WTC11 (cell line): ENCODE measurements at regions not wholly inside any gene's neighbourhood (a gene's known extent, or its start where the extent isn't known, plus 50 kb on each side); places are given as distances from the start of the nearest gene placed in this dataset.

Source experiments
- CREB1 ChIP-seq: sonication (generic); formaldehyde crosslinking; IDR thresholded peaks from 2 replicates; pipeline ENCODE4 v1.8.0; 2023; ENCODE audit warnings: mild to moderate bottlenecking, missing genetic modification reagents
- JUN ChIP-seq: sonication (generic); formaldehyde crosslinking; IDR thresholded peaks from 2 replicates; pipeline ENCODE4 v1.8.0; 2023; ENCODE audit warnings: mild to moderate bottlenecking, missing genetic modification reagents
- NFATC4 ChIP-seq: fragments of 250-450 bp; sonication (Bioruptor Pico); IDR thresholded peaks from 2 replicates; pipeline ENCODE4 v1.9.0; 2021; ENCODE audit warnings: mild to moderate bottlenecking
- NR2C2 ChIP-seq: sonication (generic); formaldehyde crosslinking; IDR thresholded peaks from 2 replicates; pipeline ENCODE4 v1.8.0; 2022; ENCODE audit warnings: mild to moderate bottlenecking, missing genetic modification reagents
- OVOL2 ChIP-seq: fragments of 250-450 bp; sonication (Bioruptor Pico); IDR thresholded peaks from 2 replicates; pipeline ENCODE4 v1.9.0; 2021; ENCODE audit warnings: mild to moderate bottlenecking, borderline replicate concordance
- SMAD3 ChIP-seq: sonication (generic); formaldehyde crosslinking; IDR thresholded peaks from 2 replicates; pipeline ENCODE4 v1.8.0; 2022; ENCODE audit warnings: missing genetic modification reagents, mild to moderate bottlenecking, borderline replicate concordance
- TEAD4 ChIP-seq: sonication (generic); formaldehyde crosslinking; IDR thresholded peaks from 2 replicates; pipeline ENCODE4 v1.8.0; 2022; ENCODE audit warnings: mild to moderate bottlenecking, missing genetic modification reagents
- ZBTB21 ChIP-seq: sonication (generic); formaldehyde crosslinking; IDR thresholded peaks from 2 replicates; pipeline ENCODE4 v1.8.1; 2023; ENCODE audit warnings: mild to moderate bottlenecking, missing genetic modification reagents, borderline replicate concordance
- ZNF138 ChIP-seq: sonication (generic); formaldehyde crosslinking; conservative IDR thresholded peaks from 2 replicates; pipeline ENCODE4 v1.8.1; 2022; ENCODE audit warnings: mild to moderate bottlenecking, moderate library complexity, missing genetic modification reagents
- TF ChIP-seq, protein P1 (sequence below): fragments of 200-600 bp; IDR thresholded peaks from 2 replicates; pipeline ENCODE4 v1.8.0; 2022; ENCODE audit warnings: antibody characterized with exemption
- TF ChIP-seq, protein P2 (sequence below): sonication (generic); formaldehyde crosslinking; IDR thresholded peaks from 2 replicates; pipeline ENCODE4 v1.8.0; 2022; ENCODE audit warnings: mild to moderate bottlenecking, missing genetic modification reagents
- TF ChIP-seq, protein P3 (sequence below): fragments of 250-450 bp; sonication (Bioruptor Pico); IDR thresholded peaks from 2 replicates; pipeline ENCODE4 v1.9.0; 2021; ENCODE audit warnings: mild to moderate bottlenecking, borderline replicate concordance
- TF ChIP-seq, protein P4 (sequence below): sonication (generic); formaldehyde crosslinking; IDR thresholded peaks from 2 replicates; pipeline ENCODE4 v1.8.1; 2022; ENCODE audit warnings: low read depth, missing genetic modification reagents, borderline replicate concordance
- TF ChIP-seq, protein P5 (sequence below): fragments of 250-450 bp; sonication (Bioruptor Pico); IDR thresholded peaks from 2 replicates; pipeline ENCODE4 v1.9.0; 2021; ENCODE audit warnings: mild to moderate bottlenecking

DNA sequence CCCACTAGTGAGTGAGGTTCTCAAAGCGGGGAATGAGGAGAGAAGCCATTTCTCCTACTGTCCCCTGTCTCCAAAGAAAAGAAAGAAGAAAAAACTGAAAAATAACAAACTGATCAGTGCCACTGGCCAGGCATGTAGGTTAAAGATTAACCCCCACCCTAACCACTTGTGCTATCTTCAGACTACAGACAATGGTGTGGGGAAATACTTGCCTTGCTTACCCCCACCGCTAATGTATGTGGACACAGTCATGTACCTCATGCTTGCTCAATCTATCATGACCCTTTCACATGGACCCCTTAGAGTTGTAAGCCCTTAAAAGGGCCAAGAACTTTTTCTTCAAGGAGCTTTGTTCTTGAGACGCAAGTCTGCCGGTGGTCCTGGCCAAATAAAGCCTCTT is 75.9 kb downstream of the EIF1AY start:
- TF ChIP-seq NR2C2 (no peak), ZNF138 (CRISPR knock-in tag) (no peak), CREB1 (CRISPR knock-in tag) (no peak), OVOL2 (CRISPR knock-in tag) (no peak), SMAD3 (CRISPR knock-in tag) (no peak), TEAD4 (CRISPR knock-in tag) (no peak), NFATC4 (CRISPR knock-in tag) (no peak), JUN (CRISPR knock-in tag) (no peak), ZBTB21 (CRISPR knock-in tag) (no peak)
- TF ChIP-seq, protein P1, sequence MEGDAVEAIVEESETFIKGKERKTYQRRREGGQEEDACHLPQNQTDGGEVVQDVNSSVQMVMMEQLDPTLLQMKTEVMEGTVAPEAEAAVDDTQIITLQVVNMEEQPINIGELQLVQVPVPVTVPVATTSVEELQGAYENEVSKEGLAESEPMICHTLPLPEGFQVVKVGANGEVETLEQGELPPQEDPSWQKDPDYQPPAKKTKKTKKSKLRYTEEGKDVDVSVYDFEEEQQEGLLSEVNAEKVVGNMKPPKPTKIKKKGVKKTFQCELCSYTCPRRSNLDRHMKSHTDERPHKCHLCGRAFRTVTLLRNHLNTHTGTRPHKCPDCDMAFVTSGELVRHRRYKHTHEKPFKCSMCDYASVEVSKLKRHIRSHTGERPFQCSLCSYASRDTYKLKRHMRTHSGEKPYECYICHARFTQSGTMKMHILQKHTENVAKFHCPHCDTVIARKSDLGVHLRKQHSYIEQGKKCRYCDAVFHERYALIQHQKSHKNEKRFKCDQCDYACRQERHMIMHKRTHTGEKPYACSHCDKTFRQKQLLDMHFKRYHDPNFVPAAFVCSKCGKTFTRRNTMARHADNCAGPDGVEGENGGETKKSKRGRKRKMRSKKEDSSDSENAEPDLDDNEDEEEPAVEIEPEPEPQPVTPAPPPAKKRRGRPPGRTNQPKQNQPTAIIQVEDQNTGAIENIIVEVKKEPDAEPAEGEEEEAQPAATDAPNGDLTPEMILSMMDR: no peak
- TF ChIP-seq, protein P2, sequence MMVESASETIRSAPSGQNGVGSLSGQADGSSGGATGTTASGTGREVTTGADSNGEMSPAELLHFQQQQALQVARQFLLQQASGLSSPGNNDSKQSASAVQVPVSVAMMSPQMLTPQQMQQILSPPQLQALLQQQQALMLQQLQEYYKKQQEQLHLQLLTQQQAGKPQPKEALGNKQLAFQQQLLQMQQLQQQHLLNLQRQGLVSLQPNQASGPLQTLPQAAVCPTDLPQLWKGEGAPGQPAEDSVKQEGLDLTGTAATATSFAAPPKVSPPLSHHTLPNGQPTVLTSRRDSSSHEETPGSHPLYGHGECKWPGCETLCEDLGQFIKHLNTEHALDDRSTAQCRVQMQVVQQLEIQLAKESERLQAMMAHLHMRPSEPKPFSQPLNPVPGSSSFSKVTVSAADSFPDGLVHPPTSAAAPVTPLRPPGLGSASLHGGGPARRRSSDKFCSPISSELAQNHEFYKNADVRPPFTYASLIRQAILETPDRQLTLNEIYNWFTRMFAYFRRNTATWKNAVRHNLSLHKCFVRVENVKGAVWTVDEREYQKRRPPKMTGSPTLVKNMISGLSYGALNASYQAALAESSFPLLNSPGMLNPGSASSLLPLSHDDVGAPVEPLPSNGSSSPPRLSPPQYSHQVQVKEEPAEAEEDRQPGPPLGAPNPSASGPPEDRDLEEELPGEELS (CRISPR knock-in tag): no peak
- TF ChIP-seq, protein P3, sequence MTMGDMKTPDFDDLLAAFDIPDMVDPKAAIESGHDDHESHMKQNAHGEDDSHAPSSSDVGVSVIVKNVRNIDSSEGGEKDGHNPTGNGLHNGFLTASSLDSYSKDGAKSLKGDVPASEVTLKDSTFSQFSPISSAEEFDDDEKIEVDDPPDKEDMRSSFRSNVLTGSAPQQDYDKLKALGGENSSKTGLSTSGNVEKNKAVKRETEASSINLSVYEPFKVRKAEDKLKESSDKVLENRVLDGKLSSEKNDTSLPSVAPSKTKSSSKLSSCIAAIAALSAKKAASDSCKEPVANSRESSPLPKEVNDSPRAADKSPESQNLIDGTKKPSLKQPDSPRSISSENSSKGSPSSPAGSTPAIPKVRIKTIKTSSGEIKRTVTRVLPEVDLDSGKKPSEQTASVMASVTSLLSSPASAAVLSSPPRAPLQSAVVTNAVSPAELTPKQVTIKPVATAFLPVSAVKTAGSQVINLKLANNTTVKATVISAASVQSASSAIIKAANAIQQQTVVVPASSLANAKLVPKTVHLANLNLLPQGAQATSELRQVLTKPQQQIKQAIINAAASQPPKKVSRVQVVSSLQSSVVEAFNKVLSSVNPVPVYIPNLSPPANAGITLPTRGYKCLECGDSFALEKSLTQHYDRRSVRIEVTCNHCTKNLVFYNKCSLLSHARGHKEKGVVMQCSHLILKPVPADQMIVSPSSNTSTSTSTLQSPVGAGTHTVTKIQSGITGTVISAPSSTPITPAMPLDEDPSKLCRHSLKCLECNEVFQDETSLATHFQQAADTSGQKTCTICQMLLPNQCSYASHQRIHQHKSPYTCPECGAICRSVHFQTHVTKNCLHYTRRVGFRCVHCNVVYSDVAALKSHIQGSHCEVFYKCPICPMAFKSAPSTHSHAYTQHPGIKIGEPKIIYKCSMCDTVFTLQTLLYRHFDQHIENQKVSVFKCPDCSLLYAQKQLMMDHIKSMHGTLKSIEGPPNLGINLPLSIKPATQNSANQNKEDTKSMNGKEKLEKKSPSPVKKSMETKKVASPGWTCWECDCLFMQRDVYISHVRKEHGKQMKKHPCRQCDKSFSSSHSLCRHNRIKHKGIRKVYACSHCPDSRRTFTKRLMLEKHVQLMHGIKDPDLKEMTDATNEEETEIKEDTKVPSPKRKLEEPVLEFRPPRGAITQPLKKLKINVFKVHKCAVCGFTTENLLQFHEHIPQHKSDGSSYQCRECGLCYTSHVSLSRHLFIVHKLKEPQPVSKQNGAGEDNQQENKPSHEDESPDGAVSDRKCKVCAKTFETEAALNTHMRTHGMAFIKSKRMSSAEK (CRISPR knock-in tag): no peak
- TF ChIP-seq, protein P4, sequence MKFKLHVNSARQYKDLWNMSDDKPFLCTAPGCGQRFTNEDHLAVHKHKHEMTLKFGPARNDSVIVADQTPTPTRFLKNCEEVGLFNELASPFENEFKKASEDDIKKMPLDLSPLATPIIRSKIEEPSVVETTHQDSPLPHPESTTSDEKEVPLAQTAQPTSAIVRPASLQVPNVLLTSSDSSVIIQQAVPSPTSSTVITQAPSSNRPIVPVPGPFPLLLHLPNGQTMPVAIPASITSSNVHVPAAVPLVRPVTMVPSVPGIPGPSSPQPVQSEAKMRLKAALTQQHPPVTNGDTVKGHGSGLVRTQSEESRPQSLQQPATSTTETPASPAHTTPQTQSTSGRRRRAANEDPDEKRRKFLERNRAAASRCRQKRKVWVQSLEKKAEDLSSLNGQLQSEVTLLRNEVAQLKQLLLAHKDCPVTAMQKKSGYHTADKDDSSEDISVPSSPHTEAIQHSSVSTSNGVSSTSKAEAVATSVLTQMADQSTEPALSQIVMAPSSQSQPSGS (CRISPR knock-in tag): no peak
- TF ChIP-seq, protein P5, sequence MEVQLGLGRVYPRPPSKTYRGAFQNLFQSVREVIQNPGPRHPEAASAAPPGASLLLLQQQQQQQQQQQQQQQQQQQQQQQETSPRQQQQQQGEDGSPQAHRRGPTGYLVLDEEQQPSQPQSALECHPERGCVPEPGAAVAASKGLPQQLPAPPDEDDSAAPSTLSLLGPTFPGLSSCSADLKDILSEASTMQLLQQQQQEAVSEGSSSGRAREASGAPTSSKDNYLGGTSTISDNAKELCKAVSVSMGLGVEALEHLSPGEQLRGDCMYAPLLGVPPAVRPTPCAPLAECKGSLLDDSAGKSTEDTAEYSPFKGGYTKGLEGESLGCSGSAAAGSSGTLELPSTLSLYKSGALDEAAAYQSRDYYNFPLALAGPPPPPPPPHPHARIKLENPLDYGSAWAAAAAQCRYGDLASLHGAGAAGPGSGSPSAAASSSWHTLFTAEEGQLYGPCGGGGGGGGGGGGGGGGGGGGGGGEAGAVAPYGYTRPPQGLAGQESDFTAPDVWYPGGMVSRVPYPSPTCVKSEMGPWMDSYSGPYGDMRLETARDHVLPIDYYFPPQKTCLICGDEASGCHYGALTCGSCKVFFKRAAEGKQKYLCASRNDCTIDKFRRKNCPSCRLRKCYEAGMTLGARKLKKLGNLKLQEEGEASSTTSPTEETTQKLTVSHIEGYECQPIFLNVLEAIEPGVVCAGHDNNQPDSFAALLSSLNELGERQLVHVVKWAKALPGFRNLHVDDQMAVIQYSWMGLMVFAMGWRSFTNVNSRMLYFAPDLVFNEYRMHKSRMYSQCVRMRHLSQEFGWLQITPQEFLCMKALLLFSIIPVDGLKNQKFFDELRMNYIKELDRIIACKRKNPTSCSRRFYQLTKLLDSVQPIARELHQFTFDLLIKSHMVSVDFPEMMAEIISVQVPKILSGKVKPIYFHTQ (CRISPR knock-in tag): no peak
